ENCODE measurements at regions not wholly inside any gene's neighbourhood (a gene's known extent, or its start where the extent isn't known, plus 50 kb on each side); places are given as distances from the start of the nearest gene placed in this dataset.
"Not testable (repeated sequence)": the region's sequence is repeated elsewhere in the genome, so short reads cannot be mapped to it uniquely, and the experiment has no call there.

DNA sequence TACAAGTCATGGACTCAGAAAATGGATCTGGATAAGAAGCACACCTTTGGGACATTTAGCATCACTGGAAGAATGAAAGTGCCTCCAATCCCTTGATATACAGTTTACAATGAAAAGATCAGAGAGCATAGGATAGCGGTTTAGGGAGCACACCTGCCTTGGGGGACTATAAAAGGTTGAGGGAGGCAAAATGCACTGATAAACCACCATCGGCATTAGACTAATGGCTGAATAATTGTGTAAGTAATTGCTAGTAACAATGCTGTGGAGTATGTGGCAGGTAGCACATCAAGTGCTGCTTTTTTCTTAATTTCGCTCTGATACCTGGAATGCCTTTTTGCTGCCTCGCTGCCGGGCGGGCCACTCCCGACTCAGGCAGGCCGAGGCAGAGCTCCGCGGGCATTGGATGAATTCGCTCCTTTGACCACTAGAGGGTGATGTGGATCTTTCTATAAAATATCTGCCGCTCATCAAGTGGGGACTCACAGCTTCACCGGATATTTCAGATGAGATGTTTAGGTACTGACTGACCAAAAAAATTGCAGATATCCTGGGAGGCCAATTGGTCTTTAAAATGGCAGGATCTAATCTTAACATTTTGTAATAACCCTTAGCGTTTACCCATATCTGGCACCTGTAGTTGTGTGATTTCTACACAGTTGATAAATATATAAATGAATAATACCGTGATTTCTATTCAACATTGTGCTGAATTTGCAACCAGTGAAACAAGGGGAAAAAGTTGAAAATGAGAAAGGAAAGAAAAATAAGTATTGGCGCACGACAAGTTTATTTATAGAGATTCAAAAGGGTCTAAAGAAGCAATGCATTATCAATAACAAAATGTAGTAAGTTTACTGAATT, 116.8 kb upstream of the PRSS1 start:
- Histone ChIP-seq H3K36me3 (ENCODE audit: insufficient read depth, low read length) (no peaks in the 10 kb centered on the region), H3K4me3 (ENCODE audit: low read length, poor library complexity, severe bottlenecking) (no peak overlapping the region), H3K79me2 (ENCODE audit: insufficient read depth, low read length) (no peaks in the 10 kb centered on the region), H3K4me1 (ENCODE audit: insufficient read depth, low read length, poor library complexity, severe bottlenecking) (no peaks in the 10 kb centered on the region), H3K4me2 (ENCODE audit: low read depth, low read length, poor library complexity, severe bottlenecking) (no peak overlapping the region), H3K9me3 (ENCODE audit: insufficient read depth, low read depth, low read length) (no peaks in the 10 kb centered on the region), H3K9me2 (replicated peaks; ENCODE audit: low read depth, low read length) (no peaks in the 10 kb centered on the region), H3F3A (ENCODE audit: low read depth) (no peaks in the 10 kb centered on the region), H3K9ac (ENCODE audit: low read depth, low read length, poor library complexity, severe bottlenecking) (no peak overlapping the region), H4K20me1 (ENCODE audit: insufficient read depth, low read length, poor library complexity, severe bottlenecking) (no peaks in the 10 kb centered on the region), H3K27me3 (ENCODE audit: insufficient read depth, low read length, poor library complexity, severe bottlenecking) (no peaks in the 10 kb centered on the region), H2AFZ (ENCODE audit: low read length) (no peak overlapping the region)
- TF ChIP-seq, protein P1, sequence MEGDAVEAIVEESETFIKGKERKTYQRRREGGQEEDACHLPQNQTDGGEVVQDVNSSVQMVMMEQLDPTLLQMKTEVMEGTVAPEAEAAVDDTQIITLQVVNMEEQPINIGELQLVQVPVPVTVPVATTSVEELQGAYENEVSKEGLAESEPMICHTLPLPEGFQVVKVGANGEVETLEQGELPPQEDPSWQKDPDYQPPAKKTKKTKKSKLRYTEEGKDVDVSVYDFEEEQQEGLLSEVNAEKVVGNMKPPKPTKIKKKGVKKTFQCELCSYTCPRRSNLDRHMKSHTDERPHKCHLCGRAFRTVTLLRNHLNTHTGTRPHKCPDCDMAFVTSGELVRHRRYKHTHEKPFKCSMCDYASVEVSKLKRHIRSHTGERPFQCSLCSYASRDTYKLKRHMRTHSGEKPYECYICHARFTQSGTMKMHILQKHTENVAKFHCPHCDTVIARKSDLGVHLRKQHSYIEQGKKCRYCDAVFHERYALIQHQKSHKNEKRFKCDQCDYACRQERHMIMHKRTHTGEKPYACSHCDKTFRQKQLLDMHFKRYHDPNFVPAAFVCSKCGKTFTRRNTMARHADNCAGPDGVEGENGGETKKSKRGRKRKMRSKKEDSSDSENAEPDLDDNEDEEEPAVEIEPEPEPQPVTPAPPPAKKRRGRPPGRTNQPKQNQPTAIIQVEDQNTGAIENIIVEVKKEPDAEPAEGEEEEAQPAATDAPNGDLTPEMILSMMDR (conservative IDR thresholded peaks at IDR 0.05; ENCODE audit: low read length): no peak
- TF ChIP-seq EZH2phosphoT487 (IDR thresholded peaks at IDR 0.05; ENCODE audit: borderline replicate concordance): no peak

- H3K4me3 ChIP-seq (ENCODE audit: low read length, poor library complexity, severe bottlenecking): no peak overlapping the region
- H3K9me2 ChIP-seq (replicated peaks; ENCODE audit: low read depth, low read length): no peaks in the 10 kb centered on the region
- peaks cover 26% of the 10 kb centered on the region for H3K79me2 ChIP-seq (ENCODE audit: insufficient read depth, low read length)
- no peaks in the 10 kb centered on the region for H3K9me3 ChIP-seq (ENCODE audit: insufficient read depth, low read depth, low read length)
- peaks cover 12% of the 10 kb centered on the region for H3K4me1 ChIP-seq (ENCODE audit: insufficient read depth, low read length, poor library complexity, severe bottlenecking)
- no peak for TF ChIP-seq EZH2phosphoT487 (IDR thresholded peaks at IDR 0.05; ENCODE audit: borderline replicate concordance)
- TF ChIP-seq, protein P1 (conservative IDR thresholded peaks at IDR 0.05; ENCODE audit: low read length): no peak
- H3F3A ChIP-seq (ENCODE audit: low read depth): no peaks in the 10 kb centered on the region
- H2AFZ ChIP-seq (ENCODE audit: low read length): no peak overlapping the region
- H3K36me3 ChIP-seq (ENCODE audit: insufficient read depth, low read length): peaks cover 7% of the 10 kb centered on the region; the same call in 1 of the 2 replicates
- H4K20me1 ChIP-seq (ENCODE audit: insufficient read depth, low read length, poor library complexity, severe bottlenecking): no peaks in the 10 kb centered on the region
- no peak overlapping the region for H3K4me2 ChIP-seq (ENCODE audit: low read depth, low read length, poor library complexity, severe bottlenecking)
- no peak overlapping the region for H3K9ac ChIP-seq (ENCODE audit: low read depth, low read length, poor library complexity, severe bottlenecking)
- H3K27me3 ChIP-seq (ENCODE audit: insufficient read depth, low read length, poor library complexity, severe bottlenecking): peaks cover 7% of the 10 kb centered on the region
These were observed 119.5 kb upstream of the PRSS1 start for GRCh38 chr7:142629588-142630260.

DNA sequence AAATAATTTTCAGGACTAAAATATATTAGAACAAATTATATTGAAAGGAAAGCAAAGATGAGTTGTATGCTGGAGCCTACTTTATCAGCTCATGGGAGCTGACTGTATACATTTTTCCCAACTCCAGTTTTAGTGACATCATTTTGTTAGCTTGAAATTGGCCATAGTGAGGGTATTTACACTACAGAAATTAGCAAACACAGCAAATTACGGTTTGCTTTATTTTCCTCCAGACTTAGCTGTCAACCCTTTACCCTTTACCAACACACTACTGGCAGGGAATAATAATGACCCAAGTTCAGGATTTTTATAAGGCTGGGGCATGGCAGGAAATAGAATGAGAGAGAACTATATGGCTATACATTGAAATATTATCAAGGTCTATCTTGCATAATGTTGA, 120.3 kb upstream of the PRSS1 start:
- Histone ChIP-seq H3K9me2 (replicated peaks; ENCODE audit: low read depth, low read length) (no peaks in the 10 kb centered on the region), H3K27me3 (ENCODE audit: insufficient read depth, low read length, poor library complexity, severe bottlenecking) (peaks cover 7% of the 10 kb centered on the region), H2AFZ (ENCODE audit: low read length) (no peak overlapping the region), H3K9me3 (ENCODE audit: insufficient read depth, low read depth, low read length) (no peaks in the 10 kb centered on the region), H3K4me1 (ENCODE audit: insufficient read depth, low read length, poor library complexity, severe bottlenecking) (peaks cover 17% of the 10 kb centered on the region), H3K4me2 (ENCODE audit: low read depth, low read length, poor library complexity, severe bottlenecking) (no peak overlapping the region), H3K79me2 (ENCODE audit: insufficient read depth, low read length) (peaks cover 32% of the 10 kb centered on the region), H4K20me1 (ENCODE audit: insufficient read depth, low read length, poor library complexity, severe bottlenecking) (no peaks in the 10 kb centered on the region), H3K9ac (ENCODE audit: low read depth, low read length, poor library complexity, severe bottlenecking) (no peak overlapping the region), H3K4me3 (ENCODE audit: low read length, poor library complexity, severe bottlenecking) (no peak overlapping the region), H3F3A (ENCODE audit: low read depth) (no peaks in the 10 kb centered on the region), H3K36me3 (ENCODE audit: insufficient read depth, low read length) (peaks cover 7% of the 10 kb centered on the region; the same call in 1 of the 2 replicates)
- TF ChIP-seq EZH2phosphoT487 (IDR thresholded peaks at IDR 0.05; ENCODE audit: borderline replicate concordance): no peak
- TF ChIP-seq, protein P1 (conservative IDR thresholded peaks at IDR 0.05; ENCODE audit: low read length): no peak

GRCh38 chr7:142627223-142627622, 122.0 kb upstream of the PRSS1 start:
- H4K20me1 ChIP-seq (ENCODE audit: insufficient read depth, low read length, poor library complexity, severe bottlenecking); H3K27me3 ChIP-seq (ENCODE audit: insufficient read depth, low read length, poor library complexity, severe bottlenecking); H3K9me2 ChIP-seq (replicated peaks; ENCODE audit: low read depth, low read length); H3F3A ChIP-seq (ENCODE audit: low read depth); H2AFZ ChIP-seq (ENCODE audit: low read length); H3K36me3 ChIP-seq (ENCODE audit: insufficient read depth, low read length); H3K9me3 ChIP-seq (ENCODE audit: insufficient read depth, low read depth, low read length): not testable (repeated sequence)
- Histone ChIP-seq H3K4me3 (ENCODE audit: low read length, poor library complexity, severe bottlenecking) (peak overlapping the region; percentile 95), H3K9ac (ENCODE audit: low read depth, low read length, poor library complexity, severe bottlenecking) (peak overlapping the region; percentile 99), H3K4me2 (ENCODE audit: low read depth, low read length, poor library complexity, severe bottlenecking) (peak overlapping the region; percentile 75), H3K4me1 (ENCODE audit: insufficient read depth, low read length, poor library complexity, severe bottlenecking) (peaks cover 23% of the 10 kb centered on the region), H3K79me2 (ENCODE audit: insufficient read depth, low read length) (peaks cover 32% of the 10 kb centered on the region)

Measured in Loucy (cell line).